GM18502 (cell line): ENCODE measurements at regions not wholly inside any gene's neighbourhood (a gene's known extent, or its start where the extent isn't known, plus 50 kb on each side); places are given as distances from the start of the nearest gene placed in this dataset.

Source experiments
- ATAC-seq: cut with Tn5 transposase; IDR thresholded peaks from one replicate; pipeline ENCODE4 v1.9.1; 2021; ENCODE audit warnings: mild to moderate bottlenecking; ENCODE audit not compliant: unreplicated experiment, poor library complexity

DNA sequence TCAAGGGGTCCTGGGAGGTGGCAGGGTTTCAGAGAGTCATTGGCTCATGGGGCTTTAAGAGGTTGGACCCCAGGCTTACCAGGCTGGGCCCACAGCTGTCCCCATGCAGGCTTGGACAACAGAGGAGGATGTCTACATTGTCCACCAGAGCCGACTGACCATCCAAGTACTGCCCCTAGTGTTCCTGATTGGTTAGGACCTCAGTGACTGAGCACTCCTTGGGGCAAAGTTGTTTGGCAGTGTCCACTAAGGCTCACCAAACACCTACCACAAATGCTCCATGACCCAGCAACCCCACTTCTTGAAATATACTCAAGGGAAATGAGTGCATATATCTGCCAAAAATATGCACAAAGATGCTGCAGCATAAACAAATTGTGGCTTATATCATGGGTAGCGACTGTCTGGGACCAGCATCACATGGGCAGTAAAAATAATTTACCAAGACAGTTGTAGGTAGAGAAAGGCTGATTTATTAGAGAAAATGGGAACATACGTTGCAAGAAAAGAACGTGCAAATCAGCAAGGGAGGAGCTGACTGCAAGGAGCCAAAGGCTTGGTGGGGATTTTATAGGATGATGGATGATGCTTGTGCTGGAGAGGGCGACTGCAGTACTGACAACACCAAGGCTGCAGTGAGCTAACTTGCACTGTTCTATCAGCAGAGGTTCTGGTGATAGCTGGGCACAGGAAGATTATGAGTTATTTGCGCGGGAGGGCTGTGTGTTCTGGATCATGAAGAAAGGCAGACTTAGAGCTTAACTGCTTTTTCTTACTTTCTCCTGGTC, 265.2 kb downstream of the GADD45G start:
- no peak for ATAC-seq

- ATAC-seq: no peak
These were observed 267.1 kb downstream of the GADD45G start for GRCh38 chr9:89871871-89872331.

DNA sequence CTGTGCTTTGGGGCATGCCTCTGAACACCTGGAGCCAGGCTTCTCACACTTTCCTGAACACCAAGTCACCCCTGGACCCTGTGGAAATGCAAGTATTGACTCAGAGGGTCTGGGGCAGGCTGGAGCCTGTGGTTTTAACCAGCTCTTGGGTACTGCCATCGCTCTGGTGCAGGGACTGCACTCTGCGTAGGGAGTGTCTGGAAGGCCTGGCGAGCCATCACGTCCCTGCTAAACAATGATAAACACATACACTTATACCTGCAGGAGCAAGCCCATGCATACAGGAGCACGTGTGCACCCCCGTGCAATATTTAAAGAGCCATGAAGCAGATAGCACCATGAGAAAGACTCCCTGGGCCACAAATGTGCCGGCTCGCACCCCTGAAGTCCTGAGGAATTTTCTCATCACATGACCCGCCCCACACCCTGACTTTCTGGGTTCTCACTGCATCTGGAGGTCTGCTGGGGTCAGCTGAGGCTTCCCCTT, 267.7 kb downstream of the GADD45G start:
- ATAC-seq: no peak

DNA sequence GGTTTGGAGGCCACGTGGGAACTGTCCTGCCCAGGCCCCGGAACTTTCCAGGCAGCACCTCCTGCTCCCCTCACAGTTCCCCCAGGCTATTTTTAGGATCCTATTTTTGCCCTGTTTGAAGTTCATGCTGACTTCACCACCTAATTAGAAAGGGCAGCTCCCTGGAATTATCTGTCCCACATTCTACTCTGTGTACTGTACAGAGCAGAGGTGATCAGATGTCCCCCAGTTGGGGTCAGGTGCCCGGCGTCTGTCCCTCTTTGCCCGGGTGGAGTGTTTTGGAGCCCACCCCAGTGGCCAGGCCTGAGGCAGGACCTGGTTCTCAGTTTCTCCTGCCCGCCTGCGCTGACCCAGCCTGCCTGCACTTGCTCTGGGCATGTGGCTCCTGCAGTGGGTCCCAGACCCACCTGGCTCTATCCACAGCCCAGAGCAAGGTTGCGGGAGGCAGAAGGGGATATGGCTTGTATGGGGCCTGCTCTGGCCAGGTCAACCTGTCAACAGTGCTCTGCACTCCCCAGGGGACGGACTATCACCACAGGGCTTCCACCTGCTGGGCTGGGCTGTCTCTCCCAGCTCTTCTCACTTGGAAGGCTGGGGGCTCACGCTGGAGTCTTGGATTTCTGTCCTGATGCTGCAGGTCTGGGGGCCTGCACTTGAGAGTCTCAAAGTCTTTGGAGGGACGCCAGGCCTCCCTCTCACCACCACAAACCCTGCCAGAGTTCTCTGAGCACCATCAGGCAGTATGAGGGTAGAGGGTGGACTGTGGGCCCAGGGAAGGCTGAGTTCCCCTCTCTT, 268.3 kb downstream of the GADD45G start:
- ATAC-seq: no peak

GRCh38 chr9:89873801-89874200, 269.0 kb downstream of the GADD45G start:
- ATAC-seq: no peak

GRCh38 chr9:89874351-89875321, 269.8 kb downstream of the GADD45G start:
- no peak for ATAC-seq

GRCh38 chr9:89877051-89878002, 272.5 kb downstream of the GADD45G start:
- ATAC-seq: no peak

GRCh38 chr9:89878003-89878411, 273.2 kb downstream of the GADD45G start:
- ATAC-seq: no peak

- no peak for ATAC-seq
These were observed 273.9 kb downstream of the GADD45G start for GRCh38 chr9:89878687-89879086.

- ATAC-seq: no peak
These were observed 274.5 kb downstream of the GADD45G start for GRCh38 chr9:89879276-89879675.

DNA sequence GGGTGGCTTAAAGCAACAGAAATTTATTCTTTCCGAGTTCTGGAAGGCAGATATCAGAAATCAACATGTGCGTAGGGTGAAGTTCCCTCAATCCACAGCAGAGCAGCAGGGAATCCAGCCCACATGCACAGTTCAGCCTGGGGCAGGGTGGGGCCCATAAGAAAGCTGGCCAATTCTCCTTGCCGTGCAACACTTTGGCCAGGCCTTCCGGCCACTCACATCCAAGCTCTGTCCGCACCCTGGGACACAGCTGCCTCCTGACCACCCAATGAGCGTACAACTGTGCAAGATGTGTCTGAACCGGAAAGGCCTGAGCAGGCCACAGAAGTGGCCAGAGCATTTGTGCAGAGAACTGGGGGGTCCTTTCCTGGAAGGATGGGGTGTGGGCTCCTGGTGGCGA, 274.9 kb downstream of the GADD45G start:
- ATAC-seq: no peak

- ATAC-seq: no peak
These were observed 275.3 kb downstream of the GADD45G start for GRCh38 chr9:89880161-89880560.

GRCh38 chr9:89880721-89881120, 275.9 kb downstream of the GADD45G start:
- no peak for ATAC-seq

- no peak for ATAC-seq
These were observed 276.6 kb downstream of the GADD45G start for GRCh38 chr9:89881431-89881830.

- ATAC-seq: no peak
These were observed 278.1 kb downstream of the GADD45G start for GRCh38 chr9:89882930-89883361.

DNA sequence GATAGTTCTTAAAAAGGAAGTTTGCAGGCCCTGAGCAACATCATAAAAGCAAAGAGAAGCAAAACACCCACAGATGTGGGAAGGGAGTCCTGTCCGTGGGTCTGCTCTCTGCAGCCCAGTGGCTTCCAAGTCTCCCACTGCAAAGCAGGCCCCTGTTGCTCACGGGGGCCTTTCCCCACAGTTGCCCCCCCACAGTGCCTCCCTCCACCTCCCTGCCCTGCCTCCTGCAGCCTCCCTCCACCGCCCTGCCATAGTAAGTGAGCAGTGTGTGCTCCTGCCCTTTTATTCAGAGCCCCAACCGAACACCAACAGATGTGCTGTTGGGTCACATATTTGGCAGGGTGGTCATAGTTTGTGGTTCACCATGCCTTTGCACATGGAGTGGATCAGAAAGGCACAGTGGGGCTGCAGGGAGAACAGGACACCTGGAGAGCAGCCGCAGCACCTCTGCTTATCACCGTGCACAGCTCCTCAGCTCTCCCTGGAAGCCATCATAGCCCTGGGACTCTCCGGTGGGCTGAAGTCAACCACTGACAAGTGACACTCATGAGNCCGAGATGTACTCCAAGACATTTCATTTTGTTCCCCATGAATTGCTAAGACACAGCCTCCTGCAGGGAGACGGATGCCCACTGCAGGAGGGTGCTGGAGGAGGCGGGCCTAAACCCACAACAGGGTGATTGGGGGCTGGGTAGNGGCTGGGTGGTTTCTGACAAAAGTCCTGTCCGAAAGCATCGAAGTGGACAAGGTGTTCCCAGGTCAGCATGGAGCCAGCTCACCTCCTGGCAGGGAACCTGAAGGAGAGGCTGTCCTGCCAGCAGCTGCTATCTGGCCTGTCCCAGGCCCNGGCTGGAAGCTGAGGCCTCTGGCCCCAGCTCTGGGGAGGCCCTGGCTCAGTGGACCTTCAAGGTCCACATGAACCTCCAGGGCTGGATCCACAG, 278.9 kb downstream of the GADD45G start:
- no peak for ATAC-seq

- ATAC-seq: no peak
These were observed 279.7 kb downstream of the GADD45G start for GRCh38 chr9:89884356-89885083.
